NCI-H1105 (cell line): ENCODE measurements at regions not wholly inside any gene's neighbourhood (a gene's known extent, or its start where the extent isn't known, plus 50 kb on each side); places are given as distances from the start of the nearest gene placed in this dataset.

Experiments
- DNase-seq: peaks from one replicate; lab custom pipeline; 2025; lab: John Stamatoyannopoulos, UW

DNA sequence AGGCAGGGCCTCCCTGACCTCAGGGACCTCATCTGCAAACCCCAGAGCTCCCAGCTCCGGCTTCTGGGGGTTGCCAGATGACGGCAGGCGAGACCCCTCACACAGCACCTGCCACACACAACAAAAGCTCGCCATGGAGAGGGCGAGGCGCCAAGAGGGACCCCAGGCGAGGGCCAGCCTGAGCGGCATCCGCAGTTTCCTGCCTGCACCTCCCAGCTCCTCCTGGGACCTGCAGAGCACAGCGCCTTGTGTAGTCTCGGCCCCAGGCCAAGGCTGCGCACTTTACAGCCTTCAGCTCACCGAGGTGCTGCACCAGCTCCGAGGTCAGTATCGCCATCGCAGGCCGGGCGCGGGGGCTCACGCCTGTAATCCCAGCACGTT is 82.4 kb upstream of the ADAMTS2 start:
- DNase-seq = no peak

DNA sequence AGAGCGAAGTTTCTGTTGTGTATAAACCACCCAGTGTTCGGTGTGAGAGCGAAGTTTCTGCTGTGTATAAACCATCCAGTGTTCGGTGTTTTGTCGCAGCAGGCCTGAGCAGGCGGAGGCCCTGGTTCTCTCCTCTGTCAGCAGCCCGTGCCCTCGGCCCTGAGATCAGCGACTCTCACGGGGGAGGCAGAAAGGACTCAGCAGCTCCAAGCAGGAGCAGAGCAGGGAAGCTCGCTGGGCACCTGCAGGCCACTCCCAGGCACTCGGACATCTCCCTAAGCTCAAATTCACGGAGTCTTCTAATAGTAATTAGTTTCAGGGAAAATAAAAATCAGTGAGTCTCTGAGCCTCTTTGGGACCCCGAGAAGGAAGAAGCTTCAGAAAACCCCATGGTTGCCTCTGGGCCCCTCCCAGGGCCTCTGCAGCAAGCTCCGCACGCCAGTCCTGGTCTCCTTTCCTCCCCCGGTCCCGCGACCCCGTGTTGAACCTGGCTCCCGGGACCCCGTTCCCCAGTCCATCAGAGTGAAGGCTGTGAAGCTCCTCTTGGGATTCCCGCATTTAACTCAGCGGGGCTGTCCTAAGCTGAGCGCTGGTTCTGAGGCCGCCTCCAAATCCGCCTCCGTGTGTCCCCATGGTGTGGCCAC is 81.9 kb upstream of the ADAMTS2 start:
- DNase-seq = no peak

DNA sequence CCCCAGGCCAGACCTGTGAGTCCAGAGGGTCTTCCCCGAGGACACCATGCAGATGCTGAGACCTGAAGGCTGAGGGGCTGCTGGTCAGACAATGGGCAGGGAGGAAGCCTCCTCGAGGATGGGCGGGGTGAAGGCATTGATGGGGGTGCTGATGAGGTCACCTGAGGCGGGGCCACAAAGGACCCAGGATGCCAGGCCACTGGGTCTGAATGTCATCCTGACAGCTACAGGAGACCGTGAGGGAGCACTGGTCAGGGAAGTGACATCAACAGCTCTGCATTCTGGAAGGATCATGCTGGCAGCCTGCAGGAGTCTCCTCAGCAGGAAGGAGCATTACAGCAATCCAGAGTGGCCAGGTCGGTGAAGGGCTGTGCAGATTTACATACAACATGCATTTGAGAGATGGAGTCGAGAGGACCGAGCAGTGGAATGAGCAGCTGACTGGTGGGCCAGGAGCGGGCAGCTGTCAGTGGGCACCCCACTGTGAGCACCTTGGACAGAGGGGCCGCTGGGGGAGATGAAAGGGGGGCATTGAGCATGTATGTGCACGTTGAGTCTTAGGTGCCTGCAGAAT is 77.7 kb upstream of the ADAMTS2 start:
- no peak for DNase-seq

DNA sequence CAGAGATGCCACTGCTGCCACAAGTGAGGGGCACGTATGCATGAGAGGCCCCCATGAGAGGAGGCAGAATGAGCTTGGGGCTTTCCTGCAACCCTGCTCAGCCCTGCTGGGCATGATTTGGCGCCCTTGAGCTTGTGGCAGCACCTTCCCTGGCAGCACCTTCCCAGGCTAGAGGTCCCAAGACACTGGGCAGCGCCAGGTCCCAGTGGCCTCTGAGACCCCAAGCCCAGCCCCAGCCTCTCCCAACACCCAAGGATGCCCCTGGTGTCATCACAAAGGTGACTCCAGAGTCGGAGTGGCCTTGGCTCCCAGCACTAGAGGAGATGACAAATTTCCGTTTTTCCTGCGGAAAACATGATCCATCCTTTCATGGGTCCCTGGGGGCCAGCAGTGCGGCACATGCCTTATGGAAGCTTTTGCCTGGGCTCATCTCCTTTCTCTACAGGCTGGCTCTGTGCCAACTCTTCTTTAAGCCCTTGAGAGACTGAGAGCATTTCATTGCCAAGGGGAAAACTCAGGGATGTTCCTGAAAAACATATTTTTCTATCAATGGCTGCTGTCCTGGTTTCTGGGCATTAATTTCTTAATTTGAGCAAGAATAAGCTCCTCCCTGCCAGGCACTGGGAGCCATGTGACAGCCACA is 77.1 kb upstream of the ADAMTS2 start:
- DNase-seq = no peak

DNA sequence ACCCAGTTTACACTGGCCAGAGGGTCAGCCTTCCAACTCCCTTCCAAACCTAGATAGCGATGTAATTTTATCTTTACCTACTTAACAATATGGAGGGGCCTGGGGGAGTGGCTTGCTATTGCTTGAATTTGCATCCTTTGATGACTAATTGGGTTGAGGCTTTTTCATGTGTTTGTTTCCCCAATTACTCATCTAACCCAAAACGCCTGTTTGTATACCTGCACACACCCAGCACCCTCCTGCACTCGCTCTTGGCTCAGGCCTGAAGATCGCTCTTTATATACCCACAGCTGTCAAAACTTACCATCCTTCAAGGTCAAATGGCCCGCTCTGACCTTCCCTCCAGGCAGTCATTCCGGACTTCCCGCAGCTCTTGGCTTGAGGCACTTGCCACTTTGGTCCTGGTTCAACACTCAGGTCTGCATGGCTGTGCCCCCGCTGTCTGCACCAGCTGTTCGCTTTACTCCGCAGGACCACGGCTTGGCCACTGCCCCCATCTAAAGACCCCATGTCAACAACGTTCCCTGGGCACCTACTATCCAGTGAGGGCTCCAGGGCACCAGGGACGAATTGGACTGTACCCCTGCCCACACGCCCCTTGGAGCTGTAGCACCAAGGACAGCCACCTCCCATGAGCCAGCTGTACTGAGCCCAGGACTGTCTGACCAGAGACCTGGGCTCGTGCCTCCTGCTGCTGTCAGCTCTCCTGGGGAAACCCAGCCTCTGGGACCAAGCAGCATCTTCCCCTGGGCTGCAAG is 76.1 kb upstream of the ADAMTS2 start:
- DNase-seq = no peak

DNA sequence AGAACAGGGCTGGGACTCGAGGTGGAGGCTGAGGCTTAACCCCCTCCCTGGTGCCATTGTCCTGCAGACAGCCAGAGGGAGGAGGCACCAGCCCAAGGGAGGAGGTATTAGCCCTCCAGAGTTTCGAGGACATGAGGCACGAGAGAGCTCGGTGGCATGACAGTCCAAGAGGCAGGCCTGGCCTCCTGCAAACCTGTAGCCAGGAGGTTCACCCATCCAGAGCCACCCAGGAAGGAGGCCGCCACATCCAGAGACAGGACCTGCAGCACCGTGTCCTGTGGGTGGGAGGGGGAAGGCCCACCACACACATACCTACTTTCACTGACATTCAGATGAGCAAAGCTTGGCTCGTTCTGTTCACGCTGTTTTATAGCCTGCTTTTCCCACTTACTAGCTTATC is 75.2 kb upstream of the ADAMTS2 start:
- no peak for DNase-seq

DNA sequence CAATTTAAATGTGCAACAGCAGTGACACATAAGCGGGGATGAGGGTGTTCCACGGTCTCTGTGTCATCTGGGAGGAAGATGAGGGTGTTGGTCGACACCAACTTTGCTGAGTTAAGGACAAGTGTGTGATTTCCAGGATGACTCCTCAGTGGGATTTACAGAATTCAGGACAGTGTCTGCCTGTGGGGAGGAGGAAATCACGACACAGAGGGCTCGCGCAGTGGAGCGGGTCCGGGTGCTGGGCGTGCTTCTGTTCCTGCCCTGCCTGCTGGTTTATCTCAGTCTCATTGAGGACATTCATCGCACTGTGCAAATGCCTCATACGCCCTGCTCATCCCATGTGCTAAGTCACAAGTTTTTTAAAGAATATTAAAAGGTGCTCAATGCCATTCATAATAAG is 73.7 kb upstream of the ADAMTS2 start:
- no peak for DNase-seq

DNA sequence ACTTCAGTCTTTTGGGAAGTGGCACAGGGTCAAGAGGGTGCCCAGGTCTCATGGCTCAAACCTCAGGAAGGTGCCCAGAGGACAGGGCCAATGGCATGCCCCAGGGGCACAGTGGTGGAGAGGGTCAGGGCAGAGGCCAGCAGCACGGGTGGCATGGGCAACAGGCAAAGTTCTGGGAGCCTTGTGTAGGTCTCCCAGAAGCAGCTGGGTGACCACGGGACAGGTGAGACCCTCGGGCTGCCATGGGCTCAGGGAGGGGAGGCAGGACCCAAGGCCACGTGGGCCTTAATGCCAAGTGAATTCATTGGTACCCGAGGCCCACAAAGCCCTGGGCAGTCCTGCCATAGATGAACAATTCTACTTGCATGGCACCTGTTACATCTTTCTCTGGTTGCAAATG is 72.4 kb upstream of the ADAMTS2 start:
- no peak for DNase-seq

DNA sequence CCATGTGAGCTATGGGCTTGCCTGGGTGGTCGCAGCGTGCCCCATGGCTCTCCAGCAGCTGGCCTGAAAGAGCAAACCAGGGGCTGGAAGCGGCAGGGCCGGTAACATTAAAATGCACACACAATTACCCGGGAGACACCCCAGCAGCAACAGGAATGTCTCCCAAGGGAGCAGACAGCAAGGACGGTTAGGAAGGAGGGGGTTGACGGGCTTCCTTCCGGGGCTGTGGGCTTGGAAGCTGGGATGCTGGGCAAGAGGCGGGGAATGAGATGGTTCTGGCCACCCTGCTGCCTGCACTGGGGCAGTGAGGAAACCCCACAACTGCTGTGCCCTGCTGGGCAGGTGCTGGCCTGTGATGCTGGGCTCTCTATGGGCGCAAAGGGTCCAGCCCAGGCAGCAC is 71.8 kb upstream of the ADAMTS2 start:
- DNase-seq = no peak

DNA sequence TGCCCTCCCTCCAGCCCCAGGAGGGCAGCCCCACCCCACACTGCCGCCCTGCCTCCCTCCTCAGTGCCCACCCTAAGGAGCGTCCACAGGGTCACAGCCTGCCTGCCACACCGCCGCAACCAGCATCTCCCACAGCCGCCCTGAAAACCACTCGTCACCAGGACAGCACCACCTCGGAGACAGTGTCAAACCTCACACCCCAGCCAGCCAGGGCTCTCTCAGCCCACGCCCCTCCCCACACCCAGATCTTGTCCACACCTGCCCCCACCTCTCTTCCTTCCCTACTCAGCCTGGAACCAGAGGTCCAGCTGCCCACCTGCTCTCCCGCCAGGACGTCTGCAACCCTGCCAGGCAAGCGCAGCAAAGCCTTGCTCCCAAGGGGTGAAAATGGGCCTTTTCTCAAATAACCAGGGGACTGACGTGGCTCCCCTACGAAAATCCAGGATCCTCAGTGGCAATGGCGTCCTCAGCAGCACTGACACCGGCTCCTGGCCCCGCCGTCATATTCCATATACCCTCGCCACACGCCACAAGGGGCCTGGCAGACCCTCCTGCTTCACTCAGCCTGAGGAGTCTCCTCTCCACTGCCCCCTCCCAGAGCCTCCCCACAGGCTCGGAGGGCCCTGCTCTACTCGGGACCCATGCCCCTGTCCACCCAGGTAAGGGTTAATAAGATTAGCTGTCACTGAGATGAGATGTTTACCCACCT is 71.0 kb upstream of the ADAMTS2 start:
- no peak for DNase-seq

DNA sequence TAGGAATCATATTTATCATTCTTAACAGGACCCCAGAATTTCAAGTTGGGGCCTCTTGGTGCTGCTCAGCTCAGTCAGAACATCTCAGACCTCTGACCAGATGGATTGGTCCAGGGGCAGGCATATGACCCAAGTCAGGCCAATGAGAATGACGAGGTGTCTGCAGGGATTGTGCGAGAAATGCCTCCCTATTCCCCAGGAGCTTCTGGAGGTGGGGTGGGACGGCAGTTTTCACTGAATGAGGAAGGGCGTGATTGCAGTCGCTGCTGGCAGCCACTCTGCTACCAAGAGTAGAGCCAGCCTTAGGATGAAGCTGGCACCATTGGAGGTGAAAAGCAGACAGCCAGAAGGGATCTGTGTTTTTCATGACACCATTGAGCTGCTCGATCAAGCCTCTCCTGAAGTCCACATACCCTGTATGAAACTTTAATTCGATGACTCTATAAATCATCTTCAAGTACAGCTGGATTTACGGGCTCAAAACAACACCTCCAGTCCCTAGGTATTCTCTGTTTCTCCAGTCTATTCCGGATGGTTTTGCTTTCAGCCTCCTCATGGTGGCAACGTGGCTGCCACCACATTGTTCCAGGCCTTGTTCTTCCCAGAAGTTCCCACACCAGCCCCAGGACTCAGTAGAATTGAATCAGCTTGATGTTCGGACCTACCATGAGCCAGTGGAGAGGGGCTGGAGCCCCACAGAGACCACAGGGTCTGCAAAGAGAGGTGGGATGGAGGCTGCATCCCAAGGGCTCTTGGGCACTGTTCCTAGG is 70.2 kb upstream of the ADAMTS2 start:
- no peak for DNase-seq

DNA sequence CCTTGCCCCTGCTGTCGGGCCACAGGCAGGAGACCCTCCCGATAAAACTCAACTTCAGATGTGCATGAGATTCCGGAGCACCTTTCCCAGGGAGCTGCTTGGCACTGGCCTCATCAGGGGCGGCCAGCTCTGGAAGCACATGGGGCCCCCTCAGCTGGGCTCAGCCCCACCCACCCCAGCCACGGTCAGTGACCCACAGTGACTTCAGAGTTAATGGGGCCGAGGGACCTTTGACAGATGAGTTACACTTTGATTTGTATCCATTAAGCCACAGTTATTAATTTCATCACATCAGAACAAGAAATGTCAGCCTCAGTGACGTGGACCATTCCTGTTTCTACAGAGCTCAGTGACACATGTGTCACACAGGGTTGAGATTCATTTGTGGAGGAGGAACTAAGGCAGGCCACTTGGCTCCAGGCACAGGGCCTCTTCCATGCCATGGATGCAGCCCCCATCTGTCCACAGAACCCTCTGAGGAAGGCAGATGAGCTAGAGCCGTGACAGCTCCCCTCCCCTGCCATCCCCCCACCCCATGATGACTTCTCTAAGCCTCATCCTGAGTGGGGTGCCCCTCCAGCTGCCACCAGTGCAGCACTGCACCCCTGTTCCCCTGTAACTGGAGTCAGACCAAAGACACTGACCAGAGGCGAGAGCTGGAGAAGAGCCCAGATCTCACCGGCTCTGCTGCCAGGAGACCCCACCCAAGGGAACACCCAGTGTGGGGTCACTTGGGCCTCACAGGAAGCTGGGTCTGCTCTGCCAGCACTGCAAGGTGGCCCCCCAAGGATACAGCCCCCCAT is 69.4 kb upstream of the ADAMTS2 start:
- DNase-seq = no peak

DNA sequence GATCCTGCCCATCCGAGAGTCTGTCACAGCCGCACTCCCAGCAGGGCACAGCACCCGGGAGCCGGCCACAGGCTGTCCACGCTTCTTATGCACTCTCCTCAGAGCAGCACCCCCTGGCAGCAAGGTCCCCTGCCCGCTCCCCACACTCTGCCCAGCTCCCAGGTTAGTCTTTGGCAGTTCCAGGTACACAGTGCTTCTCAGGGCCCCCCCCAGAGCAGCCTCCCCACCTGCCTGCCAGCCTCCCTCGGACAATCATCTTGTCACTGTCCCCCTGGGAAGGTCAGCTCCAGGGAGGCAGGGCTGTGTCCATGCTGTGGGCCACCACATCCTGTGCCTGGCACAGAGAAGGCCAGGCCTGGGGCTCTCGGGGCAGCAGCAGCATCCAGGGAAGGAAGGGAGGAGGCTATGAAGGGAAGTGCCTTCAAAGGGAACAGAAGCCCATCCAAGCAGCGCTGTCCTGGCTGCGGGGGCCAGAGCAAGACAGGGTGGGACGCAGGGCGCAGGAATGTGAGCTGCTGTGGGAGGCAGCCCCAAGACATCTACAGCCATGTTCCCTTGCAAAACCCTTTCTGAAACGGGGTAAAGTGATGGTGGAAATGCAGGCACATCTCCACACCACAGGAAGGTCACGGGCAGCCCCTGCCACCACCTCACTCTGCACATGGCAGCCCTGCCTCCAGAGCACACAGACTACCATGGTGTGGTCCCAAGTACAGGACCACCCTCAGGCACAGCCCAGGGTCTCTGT is 68.6 kb upstream of the ADAMTS2 start:
- no peak for DNase-seq

DNA sequence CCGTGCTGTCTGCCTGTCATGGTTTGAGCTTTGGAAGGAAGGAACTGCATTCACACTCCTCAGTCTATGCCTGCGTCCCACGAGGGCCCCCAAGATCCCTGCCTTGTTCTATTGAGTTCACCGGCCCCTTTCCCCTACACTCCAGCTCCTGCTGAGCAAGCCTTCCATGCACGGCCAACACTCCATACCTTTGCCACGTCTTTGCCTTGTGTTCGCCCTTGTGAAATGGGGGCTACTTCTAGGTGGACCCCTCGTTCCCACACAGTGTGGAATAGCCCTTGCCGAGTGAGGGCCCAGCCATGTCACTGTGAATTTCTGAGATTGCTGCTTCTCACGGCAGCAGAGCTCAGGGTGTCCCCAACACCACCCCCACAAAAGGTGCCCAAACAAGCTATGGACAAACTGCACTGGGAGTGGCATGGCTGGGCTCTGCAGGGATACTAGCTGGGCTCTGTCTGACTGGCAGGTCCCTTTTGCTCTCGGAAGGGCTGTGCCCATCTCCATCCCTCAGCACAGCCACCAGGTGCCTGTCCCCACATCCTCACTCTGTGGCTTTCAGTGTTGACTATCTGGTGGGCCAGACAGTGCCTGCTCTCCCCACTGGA is 67.9 kb upstream of the ADAMTS2 start:
- no peak for DNase-seq

DNA sequence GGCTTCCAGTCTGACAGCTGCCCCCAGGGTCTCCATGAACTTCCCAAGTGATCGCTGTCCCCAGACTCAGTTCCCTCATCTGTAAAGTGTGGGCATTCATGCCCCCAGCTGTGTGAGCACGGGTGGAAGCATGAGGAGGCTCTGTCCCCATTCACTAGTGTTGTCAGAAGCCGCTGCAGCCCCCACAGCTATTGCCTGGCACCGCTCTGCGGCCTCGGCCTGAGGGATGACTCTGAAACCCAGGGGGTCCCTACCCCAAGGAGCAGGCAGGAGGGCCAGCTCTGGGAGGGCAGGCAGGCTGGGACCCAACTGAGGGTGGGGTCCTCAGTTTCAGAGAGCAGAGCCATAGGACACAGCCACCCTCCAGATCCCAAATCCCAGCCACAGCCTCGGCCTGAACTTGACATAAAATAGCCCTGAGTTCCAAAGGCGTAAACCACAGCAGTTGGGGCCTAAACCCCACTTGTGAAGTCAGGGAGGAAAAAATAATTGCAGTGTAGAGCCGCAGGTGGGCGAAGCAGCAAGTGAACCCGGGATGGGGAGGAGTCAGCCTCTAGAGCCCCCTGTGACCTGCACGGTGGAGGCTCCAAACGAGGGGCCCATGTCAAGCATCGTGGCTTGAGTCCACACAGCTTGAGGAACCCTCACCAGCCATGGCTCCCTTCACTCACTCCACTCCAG is 66.0 kb upstream of the ADAMTS2 start:
- no peak for DNase-seq

DNA sequence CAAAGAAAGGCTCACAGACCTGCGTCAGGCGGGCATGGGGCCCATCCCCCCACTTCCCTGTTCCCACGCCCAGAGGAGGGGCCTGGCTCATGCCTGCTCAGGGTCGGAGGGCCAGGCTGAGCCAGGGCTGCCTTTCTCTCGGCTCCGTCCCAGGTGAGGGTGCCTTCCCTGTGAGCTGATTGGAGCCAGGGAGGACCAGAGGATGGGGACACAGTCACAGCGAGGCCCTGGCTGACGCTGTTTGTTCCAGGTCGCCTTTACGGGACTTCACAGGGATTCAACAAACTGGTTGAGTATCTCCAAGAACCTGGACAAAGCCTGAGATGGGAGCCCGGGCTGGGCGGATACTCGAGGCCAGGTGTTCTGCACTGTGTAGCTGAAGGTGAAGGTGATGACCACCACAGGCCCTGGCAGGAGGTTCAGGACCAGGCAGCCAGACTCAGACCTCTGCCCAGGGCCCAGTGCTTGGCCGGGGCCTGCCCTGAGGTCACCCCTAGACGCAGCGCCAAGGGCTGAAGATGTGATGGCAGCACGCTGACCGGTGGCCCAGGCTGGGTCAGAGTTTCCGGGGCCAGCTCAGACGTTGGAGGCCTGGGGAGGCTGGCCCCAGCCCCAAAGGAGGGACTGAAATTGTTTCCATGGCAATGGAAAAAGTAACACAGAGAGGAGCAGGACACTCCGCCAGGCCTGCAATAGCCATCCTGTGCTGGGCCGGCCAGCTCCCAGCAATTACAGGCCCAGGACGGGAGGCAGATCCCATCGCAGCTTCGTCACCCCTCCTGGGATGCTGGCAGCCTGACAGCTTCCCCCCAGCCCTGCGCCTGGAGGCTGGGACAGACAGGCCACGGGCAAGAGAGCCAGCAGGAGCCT is 65.3 kb upstream of the ADAMTS2 start:
- DNase-seq = no peak

DNA sequence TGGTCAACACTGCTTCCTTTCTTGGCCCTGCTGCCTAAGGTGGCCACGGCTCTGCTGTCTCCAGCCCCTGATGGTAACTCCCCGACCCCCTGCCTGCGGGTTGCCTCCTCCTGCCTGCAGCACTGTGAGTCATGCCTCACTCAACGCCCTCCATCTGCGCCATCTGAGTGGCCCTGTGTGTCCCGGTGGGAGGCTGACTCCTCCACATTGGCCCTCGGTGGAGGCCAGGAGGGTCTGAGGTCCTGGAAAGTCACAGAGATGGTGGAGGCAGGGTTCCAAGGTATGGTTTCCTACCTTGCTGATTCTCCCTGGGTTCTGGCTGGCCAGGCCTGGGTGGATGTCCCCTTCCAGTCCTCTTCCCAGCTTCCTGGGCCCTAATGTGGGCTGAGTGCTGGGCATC is 64.5 kb upstream of the ADAMTS2 start:
- DNase-seq = no peak

DNA sequence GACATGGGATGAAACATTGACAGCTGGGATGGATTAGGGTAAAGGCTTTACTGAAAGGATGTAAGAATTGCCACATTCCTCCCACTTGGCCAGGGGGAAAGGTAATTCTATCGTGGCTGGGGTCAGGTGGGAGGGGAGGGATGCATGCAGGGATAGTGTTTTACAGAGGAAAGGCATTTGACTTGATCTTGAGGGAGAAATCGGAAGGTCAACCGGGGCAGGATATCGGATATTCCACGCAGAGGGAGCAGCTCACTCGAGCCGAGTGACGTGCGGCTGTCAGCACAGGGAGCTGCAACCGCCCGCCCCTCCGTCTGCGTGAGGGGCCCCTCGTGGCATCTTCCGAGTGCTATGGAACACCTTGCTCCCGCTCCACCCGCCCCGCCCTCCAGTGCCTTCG is 63.4 kb upstream of the ADAMTS2 start:
- no peak for DNase-seq
